Daoy (cell line): ENCODE measurements at regions not wholly inside any gene's neighbourhood (a gene's known extent, or its start where the extent isn't known, plus 50 kb on each side); places are given as distances from the start of the nearest gene placed in this dataset.

ENCODE experiments used
- DNase-seq: peaks from one replicate; pipeline ENCODE4 v3.0.0-alpha.2; 2015; ENCODE audit warnings: low read depth

GRCh38 chr4:123266221-123266620 lies 130.4 kb upstream of the SPRY1 start:
- DNase-seq: no peak

- DNase-seq: no peak
These were observed 117.8 kb upstream of the SPRY1 start for GRCh38 chr4:123278755-123279154.

- DNase-seq: no peak
These were observed 113.2 kb upstream of the SPRY1 start for GRCh38 chr4:123283371-123283895.

GRCh38 chr4:123284168-123284567 lies 112.4 kb upstream of the SPRY1 start:
- DNase-seq: no peak

- no peak for DNase-seq
These were observed 109.6 kb upstream of the SPRY1 start for GRCh38 chr4:123286903-123287466.

GRCh38 chr4:123288309-123289025 lies 108.1 kb upstream of the SPRY1 start:
- DNase-seq: no peak

GRCh38 chr4:123291329-123291728 lies 105.3 kb upstream of the SPRY1 start:
- DNase-seq: no peak

GRCh38 chr4:123297836-123298235 lies 98.8 kb upstream of the SPRY1 start:
- no peak for DNase-seq

- no peak for DNase-seq
These were observed 98.3 kb upstream of the SPRY1 start for GRCh38 chr4:123298261-123298660.

- DNase-seq: no peak
These were observed 97.8 kb upstream of the SPRY1 start for GRCh38 chr4:123298801-123299200.

- no peak for DNase-seq
These were observed 97.3 kb upstream of the SPRY1 start for GRCh38 chr4:123299212-123299691.

- DNase-seq: no peak
These were observed 96.2 kb upstream of the SPRY1 start for GRCh38 chr4:123300222-123301039.

GRCh38 chr4:123301923-123302322 lies 94.7 kb upstream of the SPRY1 start:
- DNase-seq: no peak

- DNase-seq: no peak
These were observed 92.2 kb upstream of the SPRY1 start for GRCh38 chr4:123304151-123304964.

GRCh38 chr4:123305736-123306135 lies 90.9 kb upstream of the SPRY1 start:
- no peak for DNase-seq

GRCh38 chr4:123306769-123307168 lies 89.8 kb upstream of the SPRY1 start:
- no peak for DNase-seq

- no peak for DNase-seq
These were observed 87.9 kb upstream of the SPRY1 start for GRCh38 chr4:123308667-123309066.

- DNase-seq: no peak
These were observed 84.5 kb upstream of the SPRY1 start for GRCh38 chr4:123312116-123312515.

- no peak for DNase-seq
These were observed 83.5 kb upstream of the SPRY1 start for GRCh38 chr4:123312951-123313592.

GRCh38 chr4:123315617-123316016 lies 81.0 kb upstream of the SPRY1 start:
- DNase-seq: no peak

- no peak for DNase-seq
These were observed 79.4 kb upstream of the SPRY1 start for GRCh38 chr4:123317211-123317610.
